ENCODE measurements at regions not wholly inside any gene's neighbourhood (a gene's known extent, or its start where the extent isn't known, plus 50 kb on each side); places are given as distances from the start of the nearest gene placed in this dataset.

DNA sequence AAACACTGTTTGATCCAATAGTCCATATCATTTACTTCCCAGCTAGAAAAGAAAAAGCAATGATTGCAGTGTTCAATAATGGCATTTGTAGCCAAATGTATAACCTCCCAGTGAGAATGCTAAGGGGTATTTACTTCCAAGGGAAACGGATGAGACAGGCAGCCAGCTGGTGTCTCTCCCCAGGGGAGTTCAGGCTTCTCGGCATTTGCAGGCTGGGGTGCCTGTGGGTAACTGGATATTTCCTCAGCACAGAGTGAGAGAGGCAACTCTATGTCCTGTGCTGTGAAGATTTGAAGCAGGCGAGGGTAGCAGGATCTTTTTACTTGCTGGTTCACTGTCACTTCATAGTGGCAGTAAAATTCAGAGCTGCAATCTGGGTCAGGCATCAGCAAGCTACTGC lies 1455.6 kb upstream of the TMEM132C start:
- Histone ChIP-seq H3K18ac (ENCODE audit: extremely low read depth, low read length) (no peak overlapping the region), H2BK20ac (ENCODE audit: low read length) (no peak overlapping the region), H2BK15ac (ENCODE audit: low read length) (no peak overlapping the region), H3K79me1 (ENCODE audit: low read depth, low read length) (no peaks in the 10 kb centered on the region), H3K27me3 (replicated peaks in 1 of 4; ENCODE audit: control insufficient read depth in 3 of 4, extremely low read depth in 1 of 4, insufficient read depth in 3 of 4, low read length in 3 of 4) (no peaks in the 10 kb centered on the region), H2BK120ac (replicated peaks; ENCODE audit: low read depth, low read length) (no peak overlapping the region), H3K23me2 (ENCODE audit: low read depth, low read length) (no peaks in the 10 kb centered on the region), H4K91ac (replicated peaks; ENCODE audit: insufficient read length, low read length) (no peak overlapping the region), H3K56ac (replicated peaks; ENCODE audit: insufficient read length, low read depth, low read length) (no peak overlapping the region), H3K27ac (ENCODE audit: low read depth, low read length) (no peak overlapping the region), H2BK12ac (ENCODE audit: low read depth, low read length) (no peak overlapping the region), H3K36me3 (ENCODE audit: control insufficient read depth in 2 of 4, insufficient read depth in 4 of 4, low read length in 3 of 4) (no peaks in the 10 kb centered on the region), H3K79me2 (ENCODE audit: control insufficient read depth in 1 of 2, insufficient read depth in 2 of 2, low read length in 2 of 2) (no peaks in the 10 kb centered on the region), H3K4me1 (replicated peaks in 1 of 4; ENCODE audit: control insufficient read depth in 3 of 4, insufficient read depth in 4 of 4, low read length in 3 of 4) (no peaks in the 10 kb centered on the region), H4K5ac (ENCODE audit: insufficient read length, low read depth, low read length) (no peak overlapping the region), H3K4ac (replicated peaks; ENCODE audit: insufficient read length, low read depth, low read length) (no peak overlapping the region), H4K8ac (ENCODE audit: extremely low read depth, insufficient read depth, low read length) (no peak overlapping the region), H3K4me2 (ENCODE audit: insufficient read depth in 1 of 2, low read depth in 2 of 2, low read length in 2 of 2) (no peak overlapping the region), H4K20me1 (replicated peaks in 1 of 2; ENCODE audit: control insufficient read depth in 1 of 2, insufficient read depth in 2 of 2, low read length in 2 of 2) (no peaks in the 10 kb centered on the region), H3K9me3 (ENCODE audit: insufficient read depth in 2 of 2, low read depth in 1 of 2, low read length in 1 of 2) (no peaks in the 10 kb centered on the region), H2AK5ac (ENCODE audit: low read depth, low read length) (no peak overlapping the region), H2BK5ac (ENCODE audit: low read depth, low read length) (no peak overlapping the region), H3K23ac (ENCODE audit: insufficient read length) (no peak overlapping the region), H3K9ac (replicated peaks in 1 of 4; ENCODE audit: extremely low read depth in 1 of 4, low read depth in 3 of 4, low read length in 3 of 4) (no peak overlapping the region), H3K14ac (ENCODE audit: insufficient read length) (no peak overlapping the region), H2AFZ (ENCODE audit: low read length) (0 out of 2 replicates have a peak overlapping the region, but pooled peaks have one; percentile 29), H3K4me3 (ENCODE audit: extremely low read depth in 1 of 4, insufficient read depth in 2 of 4, low read depth in 3 of 4, low read length in 4 of 4) (no peak overlapping the region)
- no peak for TF ChIP-seq POLR2AphosphoS5 (IDR thresholded peaks at IDR 0.05; ENCODE audit: low read depth, low read length)
- no peak for TF ChIP-seq RFX5 (IDR thresholded peaks at IDR 0.05; ENCODE audit: borderline replicate concordance, low read depth, low read length)
- no peak for TF ChIP-seq SRF (IDR thresholded peaks at IDR 0.05; ENCODE audit: low read depth, low read length)
- TF ChIP-seq TAF1 (IDR thresholded peaks at IDR 0.05; ENCODE audit: low read depth, low read length), result no peak
- no peak for TF ChIP-seq BACH1 (IDR thresholded peaks at IDR 0.05; ENCODE audit: low read length)
- TF ChIP-seq ASH2L (IDR thresholded peaks at IDR 0.05; ENCODE audit: low read length), result no peak
- no peak for TF ChIP-seq SP4 (IDR thresholded peaks at IDR 0.05; ENCODE audit: low read length)
- no peak for TF ChIP-seq CBX8 (IDR thresholded peaks at IDR 0.05; ENCODE audit: borderline replicate concordance, low read depth, low read length)
- TF ChIP-seq, protein P1, sequence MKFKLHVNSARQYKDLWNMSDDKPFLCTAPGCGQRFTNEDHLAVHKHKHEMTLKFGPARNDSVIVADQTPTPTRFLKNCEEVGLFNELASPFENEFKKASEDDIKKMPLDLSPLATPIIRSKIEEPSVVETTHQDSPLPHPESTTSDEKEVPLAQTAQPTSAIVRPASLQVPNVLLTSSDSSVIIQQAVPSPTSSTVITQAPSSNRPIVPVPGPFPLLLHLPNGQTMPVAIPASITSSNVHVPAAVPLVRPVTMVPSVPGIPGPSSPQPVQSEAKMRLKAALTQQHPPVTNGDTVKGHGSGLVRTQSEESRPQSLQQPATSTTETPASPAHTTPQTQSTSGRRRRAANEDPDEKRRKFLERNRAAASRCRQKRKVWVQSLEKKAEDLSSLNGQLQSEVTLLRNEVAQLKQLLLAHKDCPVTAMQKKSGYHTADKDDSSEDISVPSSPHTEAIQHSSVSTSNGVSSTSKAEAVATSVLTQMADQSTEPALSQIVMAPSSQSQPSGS (IDR thresholded peaks at IDR 0.05; ENCODE audit: low read length), result no peak
- TF ChIP-seq RNF2 (IDR thresholded peaks at IDR 0.05; ENCODE audit: borderline replicate concordance, low read depth, low read length, missing control alignments, poor library complexity, severe bottlenecking), result no peak
- no peak for TF ChIP-seq KDM4A (IDR thresholded peaks at IDR 0.05; ENCODE audit: low read depth, low read length, severe bottlenecking)
- 78% methylated on average over 3 of the region's 3 CpGs; no CpG with 5 or more reads in 1 of the 2 experiments for WGBS, 2 experiments (ENCODE audit: extremely low coverage in 1 of 2, insufficient coverage in 1 of 2, insufficient read length in 1 of 2, insufficient replicate concordance in 2 of 2, low coverage in 1 of 2, low lambda C conversion rate in 2 of 2, missing lambda C conversion rate in 1 of 2)
- ChIA-PET POLR2A (ENCODE audit: partially characterized antibody) (no interaction called here), CTCF (ENCODE audit: partially characterized antibody) (interaction anchor here (1.0 to 1.7 kb wide), 4 partner anchors 11 to 297 kb away, joined by 3 to 8 read pairs (median 6); no protein-coding TSS in a partner anchor)
- FAIRE-seq (no peak), DNase-seq (ENCODE audit: low read depth in 1 of 2, low spot score in 2 of 2) (no peak)
